CD14-positive monocyte (primary cell): ENCODE measurements at regions not wholly inside any gene's neighbourhood (a gene's known extent, or its start where the extent isn't known, plus 50 kb on each side); places are given as distances from the start of the nearest gene placed in this dataset.

ENCODE experiments used
- DNase-seq, 3 donors: peaks; one replicate each; pipeline ENCODE4 v3.0.0-alpha.2; 2011 to 2022
- H2AFZ ChIP-seq: 2 replicates; pipeline ENCODE4 v1.6.0; 2012; ENCODE audit warnings: mild to moderate bottlenecking, low read depth, low read length, inconsistent platforms; ENCODE audit not compliant: insufficient read depth, poor library complexity, severe bottlenecking
- H3K27ac ChIP-seq, 2 donors: 1 replicate in 1 of 2; 2 replicates in 1 of 2; pipeline ENCODE4 v1.5.1; 2012 to 2013; ENCODE audit warnings: low read length in 2 of 2, control low read depth in 1 of 2, inconsistent platforms in 1 of 2, low read depth in 1 of 2, mild to moderate bottlenecking in 1 of 2
- H3K27me3 ChIP-seq, 2 donors: one replicate each; pipeline versions ENCODE4 v1.6.0 to v1.6.1; 2011 to 2013; ENCODE audit warnings: low read length in 2 of 2; ENCODE audit not compliant: control insufficient read depth in 2 of 2, insufficient read depth in 2 of 2
- H3K36me3 ChIP-seq, 2 donors: replicated peaks in 1 of 2; 1 replicate in 1 of 2; 2 replicates in 1 of 2; pipeline versions ENCODE4 v1.5.1 to v1.6.1; 2012 to 2013; ENCODE audit warnings: low read length in 2 of 2, control low read depth in 1 of 2, inconsistent platforms in 1 of 2, mild to moderate bottlenecking in 1 of 2; ENCODE audit not compliant: insufficient read depth in 2 of 2, control insufficient read depth in 1 of 2
- H3K4me1 ChIP-seq, 2 donors: 1 replicate in 1 of 2; 2 replicates in 1 of 2; pipeline versions ENCODE4 v1.5.1 to v1.6.1; 2012 to 2013; ENCODE audit warnings: low read length in 2 of 2, control low read depth in 1 of 2, inconsistent platforms in 1 of 2, mild to moderate bottlenecking in 1 of 2, moderate library complexity in 1 of 2; ENCODE audit not compliant: insufficient read depth in 2 of 2, control insufficient read depth in 1 of 2
- H3K4me2 ChIP-seq: replicated peaks from 2 replicates; pipeline ENCODE3; 2012; ENCODE audit warnings: low read length, moderate library complexity, mild to moderate bottlenecking; ENCODE audit not compliant: poor library complexity, severe bottlenecking; ENCODE audit errors: extremely low read depth
- H3K4me3 ChIP-seq, 3 experiments: fragments of 200-600 bp in 1 of 3; sonication (generic) in 1 of 3; replicated peaks in 1 of 3; 1 replicate in 2 of 3; 2 replicates in 1 of 3; pipeline ENCODE4 v1.5.1; 2011 to 2013; ENCODE audit warnings: low read length in 3 of 3, mild to moderate bottlenecking in 3 of 3, control low read depth in 2 of 3, low read depth in 2 of 3, inconsistent platforms in 1 of 3, moderate library complexity in 1 of 3
- H3K79me2 ChIP-seq: 2 replicates; pipeline ENCODE4 v1.6.0; 2012; ENCODE audit warnings: mild to moderate bottlenecking, control low read depth, inconsistent platforms, low read length, moderate library complexity; ENCODE audit not compliant: insufficient read depth
- H3K9ac ChIP-seq: 2 replicates; pipeline ENCODE4 v1.6.0; 2017; ENCODE audit warnings: low read length, mild to moderate bottlenecking; ENCODE audit not compliant: insufficient read depth, poor library complexity, severe bottlenecking
- H3K9me3 ChIP-seq, 2 donors: replicated peaks in 1 of 2; 1 replicate in 1 of 2; 2 replicates in 1 of 2; pipeline versions ENCODE4 v1.5.1 to v1.6.1; 2012 to 2013; ENCODE audit warnings: low read length in 2 of 2, control low read depth in 1 of 2; ENCODE audit not compliant: control insufficient read depth in 1 of 2, insufficient read depth in 1 of 2
- H4K20me1 ChIP-seq: 2 replicates; pipeline ENCODE4 v1.6.0; 2012; ENCODE audit warnings: mild to moderate bottlenecking, low read length, control low read depth, moderate library complexity; ENCODE audit not compliant: insufficient read depth
- H3K27ac Mint-ChIP-seq, 7 donors: one replicate each; pipeline ENCODE4 v1.8.0; 2020; ENCODE audit warnings: mild to moderate bottlenecking in 7 of 7, mixed read lengths in 7 of 7, moderate library complexity in 6 of 7, inconsistent platforms in 2 of 7
- H3K27me3 Mint-ChIP-seq, 3 donors: one replicate each; pipeline ENCODE4 v1.8.0; 2021 to 2022; ENCODE audit warnings: low read depth in 3 of 3, mild to moderate bottlenecking in 3 of 3, mixed read lengths in 3 of 3, moderate library complexity in 3 of 3, inconsistent platforms in 1 of 3
- H3K36me3 Mint-ChIP-seq, 2 donors: one replicate each; pipeline ENCODE4 v1.8.0; 2020; ENCODE audit warnings: mixed read lengths in 2 of 2, inconsistent platforms in 1 of 2, mild to moderate bottlenecking in 1 of 2
- H3K4me1 Mint-ChIP-seq: one replicate; pipeline ENCODE4 v1.8.0; 2020; ENCODE audit warnings: mild to moderate bottlenecking, mixed read lengths
- H3K4me3 Mint-ChIP-seq, 2 donors: one replicate each; pipeline ENCODE4 v1.8.0; 2020; ENCODE audit warnings: mild to moderate bottlenecking in 2 of 2, mixed read lengths in 2 of 2, moderate library complexity in 1 of 2
- H3K9me3 Mint-ChIP-seq, 7 donors: one replicate each; pipeline ENCODE4 v1.8.0; 2020 to 2022; ENCODE audit warnings: mixed read lengths in 7 of 7, mild to moderate bottlenecking in 6 of 7, moderate library complexity in 6 of 7, inconsistent platforms in 2 of 7
- WGBS: methylation state at CpG from one replicate; pipeline ENCODE4 v1.1.5; 2013; ENCODE audit warnings: missing lambda C conversion rate; ENCODE audit not compliant: insufficient coverage; 5-methylcytosine and 5-hydroxymethylcytosine counted together
- intact Hi-C, 2 donors: fragments of 100-400 bp; cut with micrococcal nuclease; formaldehyde crosslinking; loops; one replicate each; pipeline versions ENCODE4 v1.15.0 to v1.15.1; 2023
- TF ChIP-seq, protein P1 (sequence below): fragments of 200-600 bp; IDR thresholded peaks from one replicate; pipeline ENCODE4 v1.8.0; 2022; ENCODE audit warnings: antibody characterized with exemption, mild to moderate bottlenecking

- no peak overlapping the region for H3K27ac ChIP-seq
- H3K4me3 ChIP-seq = no peak overlapping the region
- Mint-ChIP-seq H3K4me3 (no peak overlapping the region), H3K27ac (no peak overlapping the region), H3K36me3 (no peaks in the 10 kb centered on the region), H3K27me3 (peaks cover 3 to 6% (median 5%) of the 10 kb centered on the region in 3 donors), H3K9me3 (peaks cover 0 to 3% (median 1%) of the 10 kb centered on the region in 7 donors), H3K4me1 (no peaks in the 10 kb centered on the region)
- H3K79me2 ChIP-seq = no peaks in the 10 kb centered on the region
- no peaks in the 10 kb centered on the region for H3K36me3 ChIP-seq
- no CpG with 5 or more reads among the region's 4 CpGs for WGBS
- no peak overlapping the region for H3K4me2 ChIP-seq
- H2AFZ ChIP-seq = no peak overlapping the region
- H3K4me1 ChIP-seq = no peaks in the 10 kb centered on the region
- intact Hi-C loops = no loop called here
- H3K9ac ChIP-seq = no peak overlapping the region
- TF ChIP-seq, protein P1, sequence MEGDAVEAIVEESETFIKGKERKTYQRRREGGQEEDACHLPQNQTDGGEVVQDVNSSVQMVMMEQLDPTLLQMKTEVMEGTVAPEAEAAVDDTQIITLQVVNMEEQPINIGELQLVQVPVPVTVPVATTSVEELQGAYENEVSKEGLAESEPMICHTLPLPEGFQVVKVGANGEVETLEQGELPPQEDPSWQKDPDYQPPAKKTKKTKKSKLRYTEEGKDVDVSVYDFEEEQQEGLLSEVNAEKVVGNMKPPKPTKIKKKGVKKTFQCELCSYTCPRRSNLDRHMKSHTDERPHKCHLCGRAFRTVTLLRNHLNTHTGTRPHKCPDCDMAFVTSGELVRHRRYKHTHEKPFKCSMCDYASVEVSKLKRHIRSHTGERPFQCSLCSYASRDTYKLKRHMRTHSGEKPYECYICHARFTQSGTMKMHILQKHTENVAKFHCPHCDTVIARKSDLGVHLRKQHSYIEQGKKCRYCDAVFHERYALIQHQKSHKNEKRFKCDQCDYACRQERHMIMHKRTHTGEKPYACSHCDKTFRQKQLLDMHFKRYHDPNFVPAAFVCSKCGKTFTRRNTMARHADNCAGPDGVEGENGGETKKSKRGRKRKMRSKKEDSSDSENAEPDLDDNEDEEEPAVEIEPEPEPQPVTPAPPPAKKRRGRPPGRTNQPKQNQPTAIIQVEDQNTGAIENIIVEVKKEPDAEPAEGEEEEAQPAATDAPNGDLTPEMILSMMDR = no peak
- peaks cover 0 to 3% of the 10 kb centered on the region in 2 donors for H3K9me3 ChIP-seq
- H3K27me3 ChIP-seq = no peaks in the 10 kb centered on the region
- H4K20me1 ChIP-seq = no peaks in the 10 kb centered on the region
- no peak for DNase-seq
Measured at GRCh38 chr6:168915855-168916254, 337.8 kb downstream of the THBS2 start.

DNA sequence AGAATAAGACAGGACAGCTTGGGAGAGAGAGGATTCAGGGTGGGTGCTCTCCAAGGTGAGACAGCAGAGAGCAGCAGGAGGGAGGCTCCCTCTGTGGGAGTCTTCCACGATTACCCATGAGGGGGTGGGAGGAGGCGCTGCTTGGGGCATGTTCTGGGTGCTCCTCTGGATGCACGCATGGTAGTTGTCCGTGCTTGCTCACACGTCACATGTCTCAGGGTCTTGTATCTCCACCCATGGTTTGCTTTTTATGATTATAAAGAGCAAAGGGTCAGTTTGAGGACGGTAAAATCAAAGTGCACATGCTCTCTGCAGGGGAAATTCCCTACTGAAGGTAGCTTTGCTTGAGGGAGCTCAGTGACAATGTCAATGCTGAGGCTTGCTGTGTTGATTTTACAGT, 338.4 kb downstream of the THBS2 start:
- Histone ChIP-seq H3K9ac (no peak overlapping the region), H3K9me3 (peaks cover 0 to 8% of the 10 kb centered on the region in 2 donors), H3K4me3 (no peak overlapping the region), H2AFZ (no peak overlapping the region), H4K20me1 (no peaks in the 10 kb centered on the region), H3K4me2 (no peak overlapping the region), H3K79me2 (no peaks in the 10 kb centered on the region), H3K36me3 (no peaks in the 10 kb centered on the region), H3K4me1 (no peaks in the 10 kb centered on the region), H3K27ac (no peak overlapping the region), H3K27me3 (no peaks in the 10 kb centered on the region)
- Mint-ChIP-seq H3K9me3 (peaks cover 0 to 8% (median 5%) of the 10 kb centered on the region in 7 donors), H3K4me1 (no peaks in the 10 kb centered on the region), H3K27ac (no peak overlapping the region), H3K36me3 (no peaks in the 10 kb centered on the region), H3K4me3 (no peak overlapping the region), H3K27me3 (peaks cover 5 to 6% (median 5%) of the 10 kb centered on the region in 3 donors)
- DNase-seq = no peak
- intact Hi-C loops = no loop called here
- TF ChIP-seq, protein P1 = no peak
- WGBS = 90% methylated on average over 2 of the region's 6 CpGs
